ENCODE measurements at regions not wholly inside any gene's neighbourhood (a gene's known extent, or its start where the extent isn't known, plus 50 kb on each side); places are given as distances from the start of the nearest gene placed in this dataset.

DNA sequence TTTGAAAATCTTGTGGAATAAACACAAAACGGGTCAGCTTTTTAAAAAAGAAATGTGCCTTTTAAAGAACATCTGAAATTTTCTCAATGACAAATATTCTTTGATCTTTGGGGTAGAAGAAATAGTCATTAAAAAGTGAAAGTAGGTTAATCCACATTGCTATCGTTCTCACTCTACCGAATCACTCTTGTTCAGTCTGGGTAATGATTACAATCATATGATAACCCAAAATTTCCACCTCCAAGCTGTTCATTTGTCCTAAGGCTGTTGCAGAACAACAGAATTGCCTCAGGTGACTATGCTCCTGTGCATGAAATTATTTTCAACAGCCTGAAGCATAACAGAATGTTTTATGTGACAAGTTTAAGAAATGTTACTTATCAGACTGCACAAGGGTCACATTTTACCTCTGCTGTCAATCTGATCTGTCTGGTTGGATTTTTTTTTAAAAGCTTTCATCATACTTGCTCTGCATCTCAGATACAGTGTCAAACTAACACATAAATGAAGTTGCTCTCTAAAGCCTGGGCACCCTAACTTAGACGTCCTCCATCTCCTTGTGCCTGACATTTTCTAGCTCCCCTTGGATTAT lies 227.3 kb downstream of the LURAP1L start:
- TF ChIP-seq RAD21 (IDR thresholded peaks at IDR 0.05; ENCODE audit: low read depth): no peak
- TF ChIP-seq EP300 (IDR thresholded peaks at IDR 0.05; ENCODE audit: borderline replicate concordance): no peak

DNA sequence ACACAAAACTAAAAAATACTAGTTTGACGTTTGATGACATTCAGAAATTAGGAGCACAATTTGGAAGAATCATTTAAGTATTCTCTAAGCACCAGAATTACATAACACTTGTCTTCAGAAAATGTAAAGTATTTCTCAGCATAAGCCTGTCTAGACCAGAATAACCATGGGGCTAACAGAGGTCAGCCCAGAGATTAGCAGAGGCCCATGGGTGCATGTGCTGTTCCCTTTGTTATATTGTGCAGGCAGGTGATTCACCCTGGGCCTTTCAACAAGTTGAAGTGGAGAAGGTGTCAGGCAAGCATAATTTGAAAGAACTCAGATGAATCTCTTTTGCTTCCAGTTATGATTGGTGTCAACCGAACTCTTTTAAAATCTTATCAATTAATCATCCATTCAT lies 227.9 kb downstream of the LURAP1L start:
- TF ChIP-seq, protein P1, sequence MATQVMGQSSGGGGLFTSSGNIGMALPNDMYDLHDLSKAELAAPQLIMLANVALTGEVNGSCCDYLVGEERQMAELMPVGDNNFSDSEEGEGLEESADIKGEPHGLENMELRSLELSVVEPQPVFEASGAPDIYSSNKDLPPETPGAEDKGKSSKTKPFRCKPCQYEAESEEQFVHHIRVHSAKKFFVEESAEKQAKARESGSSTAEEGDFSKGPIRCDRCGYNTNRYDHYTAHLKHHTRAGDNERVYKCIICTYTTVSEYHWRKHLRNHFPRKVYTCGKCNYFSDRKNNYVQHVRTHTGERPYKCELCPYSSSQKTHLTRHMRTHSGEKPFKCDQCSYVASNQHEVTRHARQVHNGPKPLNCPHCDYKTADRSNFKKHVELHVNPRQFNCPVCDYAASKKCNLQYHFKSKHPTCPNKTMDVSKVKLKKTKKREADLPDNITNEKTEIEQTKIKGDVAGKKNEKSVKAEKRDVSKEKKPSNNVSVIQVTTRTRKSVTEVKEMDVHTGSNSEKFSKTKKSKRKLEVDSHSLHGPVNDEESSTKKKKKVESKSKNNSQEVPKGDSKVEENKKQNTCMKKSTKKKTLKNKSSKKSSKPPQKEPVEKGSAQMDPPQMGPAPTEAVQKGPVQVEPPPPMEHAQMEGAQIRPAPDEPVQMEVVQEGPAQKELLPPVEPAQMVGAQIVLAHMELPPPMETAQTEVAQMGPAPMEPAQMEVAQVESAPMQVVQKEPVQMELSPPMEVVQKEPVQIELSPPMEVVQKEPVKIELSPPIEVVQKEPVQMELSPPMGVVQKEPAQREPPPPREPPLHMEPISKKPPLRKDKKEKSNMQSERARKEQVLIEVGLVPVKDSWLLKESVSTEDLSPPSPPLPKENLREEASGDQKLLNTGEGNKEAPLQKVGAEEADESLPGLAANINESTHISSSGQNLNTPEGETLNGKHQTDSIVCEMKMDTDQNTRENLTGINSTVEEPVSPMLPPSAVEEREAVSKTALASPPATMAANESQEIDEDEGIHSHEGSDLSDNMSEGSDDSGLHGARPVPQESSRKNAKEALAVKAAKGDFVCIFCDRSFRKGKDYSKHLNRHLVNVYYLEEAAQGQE (IDR thresholded peaks at IDR 0.05; ENCODE audit: low read depth): no peak
- no peak for TF ChIP-seq EP300 (IDR thresholded peaks at IDR 0.05; ENCODE audit: borderline replicate concordance)
- TF ChIP-seq TCF12 (IDR thresholded peaks at IDR 0.05; ENCODE audit: low read depth): no peak
- TF ChIP-seq CREB1 (IDR thresholded peaks at IDR 0.05; ENCODE audit: low read depth): no peak
- no peak for TF ChIP-seq CEBPB (IDR thresholded peaks at IDR 0.05)
- TF ChIP-seq TAF1 (IDR thresholded peaks at IDR 0.05; ENCODE audit: low read depth): no peak
- TF ChIP-seq EGR1 (IDR thresholded peaks at IDR 0.05): no peak
- no peak for TF ChIP-seq ZBTB7A (IDR thresholded peaks at IDR 0.05; ENCODE audit: low read depth)
- no peak for TF ChIP-seq NFIC (IDR thresholded peaks at IDR 0.05)
- TF ChIP-seq MAX (IDR thresholded peaks at IDR 0.05): no peak
- TF ChIP-seq USF1 (IDR thresholded peaks at IDR 0.05): no peak
- TF ChIP-seq TEAD4 (IDR thresholded peaks at IDR 0.05): no peak
- TF ChIP-seq FOXM1 (IDR thresholded peaks at IDR 0.05; ENCODE audit: borderline replicate concordance, low read depth): no peak
- no peak for TF ChIP-seq RAD21 (IDR thresholded peaks at IDR 0.05; ENCODE audit: low read depth)
- no peak for TF ChIP-seq YY1 (IDR thresholded peaks at IDR 0.05; ENCODE audit: low read depth)

DNA sequence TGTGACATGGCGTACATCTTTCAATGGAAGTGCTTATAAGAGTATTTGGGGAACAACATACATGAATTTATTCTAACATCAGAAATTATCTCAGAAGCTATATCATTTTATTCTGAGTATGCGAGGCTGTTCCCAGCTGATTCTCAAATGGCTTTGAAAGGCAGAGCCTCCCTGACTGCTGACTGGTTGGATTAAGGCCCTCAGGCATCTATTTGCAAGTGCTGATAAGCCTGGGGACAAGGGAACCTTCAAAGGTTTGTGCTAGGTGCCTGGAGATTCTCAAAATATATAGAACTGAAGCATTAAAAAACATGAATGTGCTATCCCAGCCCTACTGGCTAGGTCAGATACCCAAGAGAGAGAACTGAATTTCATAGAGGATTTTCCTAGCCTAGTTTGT lies 235.1 kb downstream of the LURAP1L start:
- TF ChIP-seq EP300 (IDR thresholded peaks at IDR 0.05; ENCODE audit: borderline replicate concordance): no peak
- TF ChIP-seq ZBTB7A (IDR thresholded peaks at IDR 0.05; ENCODE audit: low read depth): no peak
- no peak for TF ChIP-seq RAD21 (IDR thresholded peaks at IDR 0.05; ENCODE audit: low read depth)
- no peak for TF ChIP-seq CREB1 (IDR thresholded peaks at IDR 0.05; ENCODE audit: low read depth)
- no peak for TF ChIP-seq TAF1 (IDR thresholded peaks at IDR 0.05; ENCODE audit: low read depth)
- no peak for TF ChIP-seq TEAD4 (IDR thresholded peaks at IDR 0.05)

DNA sequence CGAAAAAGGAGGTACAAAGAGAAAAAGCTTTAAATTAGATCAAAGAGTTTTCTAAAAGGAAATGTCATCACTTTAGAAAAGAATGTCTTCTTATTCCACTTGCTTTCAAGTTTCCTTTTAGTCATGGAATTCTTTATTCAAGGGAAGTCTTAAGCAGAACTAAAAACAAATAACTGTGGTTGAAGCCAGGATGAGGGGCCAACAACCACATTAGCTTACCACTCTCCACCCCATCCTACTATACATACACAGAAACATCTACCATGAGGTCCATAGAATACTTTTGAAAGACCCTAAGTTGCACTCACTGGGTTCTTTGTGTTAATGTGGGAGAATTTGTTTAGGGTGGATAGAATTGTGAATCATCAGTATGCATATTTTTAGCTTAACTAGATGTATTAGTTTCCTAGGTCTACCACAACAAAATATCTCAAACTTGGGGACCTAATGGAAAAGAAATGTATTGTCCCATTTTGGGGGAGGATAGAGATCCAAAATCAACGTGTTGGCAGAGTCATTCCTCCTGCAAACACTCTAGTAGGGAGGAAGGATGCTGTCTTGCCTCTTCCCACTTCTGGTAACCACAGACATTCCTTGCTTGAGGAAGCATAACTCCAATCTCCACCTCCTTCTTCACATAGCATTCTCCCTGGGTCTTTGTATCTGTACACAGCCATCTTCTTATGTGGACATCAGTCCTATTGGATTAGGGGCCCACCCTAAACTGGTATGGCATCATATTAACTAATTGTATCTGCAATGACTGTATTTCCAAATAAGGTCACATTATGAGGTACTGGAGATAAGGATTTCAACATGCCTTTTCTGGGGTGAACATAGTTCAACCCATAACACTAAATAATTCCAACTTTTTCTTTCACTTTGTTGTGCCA lies 239.4 kb downstream of the LURAP1L start:
- TF ChIP-seq EP300 (IDR thresholded peaks at IDR 0.05; ENCODE audit: borderline replicate concordance) (no peak), MAX (IDR thresholded peaks at IDR 0.05) (no peak), YY1 (IDR thresholded peaks at IDR 0.05; ENCODE audit: low read depth) (no peak)

GRCh38 chr9:13017260-13017659 lies 242.4 kb downstream of the LURAP1L start:
- no peak for TF ChIP-seq EGR1 (IDR thresholded peaks at IDR 0.05)
- no peak for TF ChIP-seq TAF1 (IDR thresholded peaks at IDR 0.05; ENCODE audit: low read depth)
- no peak for TF ChIP-seq NFIC (IDR thresholded peaks at IDR 0.05)
- no peak for TF ChIP-seq CREB1 (IDR thresholded peaks at IDR 0.05; ENCODE audit: low read depth)
- no peak for TF ChIP-seq YY1 (IDR thresholded peaks at IDR 0.05; ENCODE audit: low read depth)
- TF ChIP-seq TCF12 (IDR thresholded peaks at IDR 0.05; ENCODE audit: low read depth): no peak

GRCh38 chr9:13020146-13021040 lies 245.6 kb downstream of the LURAP1L start:
- TF ChIP-seq NFIC (IDR thresholded peaks at IDR 0.05): no peak
- no peak for TF ChIP-seq ZBTB7A (IDR thresholded peaks at IDR 0.05; ENCODE audit: low read depth)
- TF ChIP-seq TEAD4 (IDR thresholded peaks at IDR 0.05): no peak
- no peak for TF ChIP-seq MAX (IDR thresholded peaks at IDR 0.05)
- TF ChIP-seq CREB1 (IDR thresholded peaks at IDR 0.05; ENCODE audit: low read depth): no peak
- TF ChIP-seq CEBPB (IDR thresholded peaks at IDR 0.05): no peak
- TF ChIP-seq EGR1 (IDR thresholded peaks at IDR 0.05): no peak
- TF ChIP-seq YY1 (IDR thresholded peaks at IDR 0.05; ENCODE audit: low read depth): no peak
- no peak for TF ChIP-seq FOXM1 (IDR thresholded peaks at IDR 0.05; ENCODE audit: borderline replicate concordance, low read depth)
- TF ChIP-seq, protein P1 (IDR thresholded peaks at IDR 0.05; ENCODE audit: low read depth): no peak
- TF ChIP-seq TAF1 (IDR thresholded peaks at IDR 0.05; ENCODE audit: low read depth): no peak
- no peak for TF ChIP-seq USF1 (IDR thresholded peaks at IDR 0.05)
- no peak for TF ChIP-seq EP300 (IDR thresholded peaks at IDR 0.05; ENCODE audit: borderline replicate concordance)
- TF ChIP-seq RAD21 (IDR thresholded peaks at IDR 0.05; ENCODE audit: low read depth): no peak

Measured in Ishikawa (cell line).